SH-SY5Y (cell line): ENCODE measurements at regions not wholly inside any gene's neighbourhood (a gene's known extent, or its start where the extent isn't known, plus 50 kb on each side); places are given as distances from the start of the nearest gene placed in this dataset.

Source experiments
- GATA2 ChIP-seq: IDR thresholded peaks from 2 replicates; pipeline ENCODE4 v1.6.1; 2011; ENCODE audit warnings: mild to moderate bottlenecking, low read depth, low read length
- GATA3 ChIP-seq: IDR thresholded peaks from 2 replicates; pipeline ENCODE4 v1.6.1; 2011; ENCODE audit warnings: low read depth, mild to moderate bottlenecking, low read length, moderate library complexity

DNA sequence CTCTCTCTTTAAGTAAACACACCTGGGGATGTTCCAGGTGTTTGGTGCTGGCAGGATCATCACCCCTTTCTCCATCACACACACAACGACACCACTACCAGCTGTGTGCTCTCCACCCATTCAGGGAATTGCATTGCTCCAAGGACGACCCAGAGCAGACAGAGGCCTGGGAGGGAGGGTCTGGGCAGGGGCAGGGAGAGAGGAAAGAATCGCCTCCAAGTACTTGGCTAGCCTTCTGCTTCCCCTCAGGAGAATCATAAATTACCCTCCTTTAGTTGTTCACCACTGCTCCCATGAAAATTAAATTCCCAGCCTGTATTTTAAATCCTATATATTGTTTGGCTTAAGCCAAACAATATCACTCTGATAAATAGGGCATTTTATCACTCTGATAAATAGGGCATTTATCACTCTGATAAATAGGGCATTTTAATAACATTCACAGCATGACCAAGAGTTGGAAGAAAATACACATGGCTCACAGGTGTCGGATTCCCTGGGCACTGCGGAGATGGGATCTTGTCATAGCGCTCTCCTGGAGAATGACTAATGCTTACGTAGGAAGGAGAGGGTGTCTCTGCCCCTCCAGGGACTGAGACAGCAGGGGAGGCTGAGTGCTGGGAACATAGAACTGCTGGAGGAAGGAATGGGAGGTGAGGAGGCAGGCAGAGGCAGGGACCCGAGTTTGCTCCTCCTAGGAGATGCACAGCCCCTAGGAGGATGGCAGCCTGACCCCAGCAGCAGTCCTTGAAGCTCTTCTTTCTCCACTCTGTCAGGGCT is 673.6 kb downstream of the HS3ST4 start:
- TF ChIP-seq GATA3 (no peak), GATA2 (no peak)
